H9 (cell line): ENCODE measurements at regions not wholly inside any gene's neighbourhood (a gene's known extent, or its start where the extent isn't known, plus 50 kb on each side); places are given as distances from the start of the nearest gene placed in this dataset.

Experiments
- DNase-seq: peaks from one replicate; pipeline ENCODE4 v3.0.0-alpha.2; 2017
- H2AFZ ChIP-seq: one replicate; pipeline ENCODE4 v1.6.1; 2013; ENCODE audit warnings: mild to moderate bottlenecking, low read length, control low read depth, moderate library complexity
- H2AK5ac ChIP-seq: 2 replicates; pipeline ENCODE4 v1.6.1; 2013; ENCODE audit warnings: low read length, control low read depth, mixed read lengths; ENCODE audit not compliant: insufficient read length
- H2BK120ac ChIP-seq: one replicate; pipeline ENCODE4 v1.6.1; 2013; ENCODE audit warnings: low read depth, mild to moderate bottlenecking, low read length, control low read depth, inconsistent platforms; ENCODE audit not compliant: poor library complexity, severe bottlenecking
- H2BK12ac ChIP-seq: 2 replicates; pipeline ENCODE4 v1.6.1; 2013; ENCODE audit warnings: low read length, control low read depth, mixed read lengths, low read depth; ENCODE audit not compliant: insufficient read length
- H2BK15ac ChIP-seq: 2 replicates; pipeline ENCODE4 v1.6.1; 2013; ENCODE audit warnings: low read depth, low read length, control low read depth
- H2BK20ac ChIP-seq: one replicate; pipeline ENCODE4 v1.6.1; 2013; ENCODE audit warnings: low read depth, mild to moderate bottlenecking, low read length, control low read depth, inconsistent platforms; ENCODE audit not compliant: poor library complexity, severe bottlenecking
- H2BK5ac ChIP-seq: 2 replicates; pipeline ENCODE4 v1.6.1; 2013; ENCODE audit warnings: low read length, control low read depth, mixed read lengths; ENCODE audit not compliant: insufficient read length
- H3K14ac ChIP-seq: 2 replicates; pipeline ENCODE4 v1.6.1; 2013; ENCODE audit warnings: low read length, control low read depth; ENCODE audit not compliant: insufficient read depth
- H3K18ac ChIP-seq: 2 replicates; pipeline ENCODE4 v1.6.1; 2013; ENCODE audit warnings: low read depth, mild to moderate bottlenecking, mixed read lengths, low read length, control low read depth; ENCODE audit not compliant: insufficient read length
- H3K23ac ChIP-seq: 2 replicates; pipeline ENCODE4 v1.6.1; 2013; ENCODE audit warnings: low read length, control low read depth, mixed read lengths, low read depth; ENCODE audit not compliant: insufficient read length
- H3K23me2 ChIP-seq: 2 replicates; pipeline ENCODE4 v1.6.1; 2013; ENCODE audit warnings: low read depth, mild to moderate bottlenecking, mixed read lengths, low read length, control low read depth; ENCODE audit not compliant: insufficient read length, poor library complexity, severe bottlenecking
- H3K27ac ChIP-seq: 2 replicates; pipeline ENCODE4 v1.5.1; 2013; ENCODE audit warnings: low read length, control low read depth, mixed read lengths, low read depth; ENCODE audit not compliant: insufficient read length
- H3K27me3 ChIP-seq: 2 replicates; pipeline ENCODE4 v1.6.1; 2013; ENCODE audit warnings: low read length, control low read depth, inconsistent platforms; ENCODE audit not compliant: insufficient read depth
- H3K4ac ChIP-seq: 2 replicates; pipeline ENCODE4 v1.6.1; 2013; ENCODE audit warnings: low read depth, mild to moderate bottlenecking, control low read depth, inconsistent platforms, low read length, moderate library complexity
- H3K4me1 ChIP-seq: 2 replicates; pipeline ENCODE4 v1.6.1; 2013; ENCODE audit warnings: low read length, control low read depth, inconsistent platforms; ENCODE audit not compliant: insufficient read depth
- H3K4me2 ChIP-seq: 2 replicates; pipeline ENCODE4 v1.6.1; 2013; ENCODE audit warnings: low read length, control low read depth, mixed read lengths; ENCODE audit not compliant: insufficient read length, insufficient read depth
- H3K56ac ChIP-seq: 2 replicates; pipeline ENCODE4 v1.6.1; 2013; ENCODE audit warnings: low read depth, mild to moderate bottlenecking, mixed read lengths, low read length, control low read depth; ENCODE audit not compliant: insufficient read length
- H3K79me1 ChIP-seq: 2 replicates; pipeline ENCODE4 v1.6.1; 2013; ENCODE audit warnings: low read depth, mild to moderate bottlenecking, moderate library complexity, low read length, control low read depth, inconsistent platforms; ENCODE audit not compliant: insufficient read depth, poor library complexity, severe bottlenecking
- H3K79me2 ChIP-seq: 2 replicates; pipeline ENCODE4 v1.6.1; 2013; ENCODE audit warnings: low read length, control low read depth, inconsistent platforms; ENCODE audit not compliant: insufficient read depth
- H3K9ac ChIP-seq: 2 replicates; pipeline ENCODE4 v1.6.1; 2013; ENCODE audit warnings: low read length, control low read depth, mixed read lengths; ENCODE audit not compliant: insufficient read length; ENCODE audit errors: extremely low read depth
- H3K9me3 ChIP-seq: one replicate; pipeline ENCODE4 v1.6.1; 2013; ENCODE audit warnings: low read depth, low read length, inconsistent platforms; ENCODE audit not compliant: control insufficient read depth
- H3T11ph ChIP-seq: one replicate; pipeline ENCODE4 v1.6.1; 2013; ENCODE audit warnings: mild to moderate bottlenecking, low read length, control low read depth, inconsistent platforms
- H4K20me1 ChIP-seq: one replicate; pipeline ENCODE4 v1.6.1; 2013; ENCODE audit not compliant: control insufficient read depth, insufficient read length, insufficient read depth
- H4K5ac ChIP-seq: 2 replicates; pipeline ENCODE4 v1.6.1; 2013; ENCODE audit warnings: low read depth, mild to moderate bottlenecking, mixed read lengths, low read length, control low read depth; ENCODE audit not compliant: insufficient read length
- H4K8ac ChIP-seq: replicated peaks from 2 replicates; pipeline ENCODE4 v1.6.1; 2013; ENCODE audit warnings: low read length, control low read depth, mixed read lengths, low read depth; ENCODE audit not compliant: insufficient read length
- H4K91ac ChIP-seq: 2 replicates; pipeline ENCODE4 v1.6.1; 2013; ENCODE audit warnings: low read depth, mild to moderate bottlenecking, moderate library complexity, mixed read lengths, low read length, control low read depth; ENCODE audit not compliant: insufficient read length
- H3K27ac Mint-ChIP-seq, 3 experiments: 2 replicates in 2 of 3; 3 replicates in 1 of 3; pipeline ENCODE4 v1.8.0; 2020 to 2021; ENCODE audit warnings: mixed read lengths in 3 of 3, mild to moderate bottlenecking in 1 of 3, moderate library complexity in 1 of 3
- H3K27me3 Mint-ChIP-seq: 2 replicates; pipeline ENCODE4 v1.8.0; 2021; ENCODE audit warnings: low read depth, mild to moderate bottlenecking, moderate library complexity, mixed read lengths
- H3K36me3 Mint-ChIP-seq, 3 experiments: 2 replicates in 2 of 3; 3 replicates in 1 of 3; pipeline ENCODE4 v1.8.0; 2020 to 2021; ENCODE audit warnings: low read depth in 3 of 3, mixed read lengths in 3 of 3; ENCODE audit not compliant: insufficient read depth in 1 of 3
- H3K4me1 Mint-ChIP-seq, 2 experiments: 2 replicates each; pipeline ENCODE4 v1.8.0; 2020; ENCODE audit warnings: mixed read lengths in 2 of 2
- H3K4me3 Mint-ChIP-seq, 2 experiments: 2 replicates in 1 of 2; 3 replicates in 1 of 2; pipeline ENCODE4 v1.8.0; 2020 to 2021; ENCODE audit warnings: mild to moderate bottlenecking in 2 of 2, mixed read lengths in 2 of 2, moderate library complexity in 1 of 2
- H3K9me3 Mint-ChIP-seq, 2 experiments: 2 replicates in 1 of 2; 3 replicates in 1 of 2; pipeline ENCODE4 v1.8.0; 2020; ENCODE audit warnings: mild to moderate bottlenecking in 2 of 2, mixed read lengths in 2 of 2, moderate library complexity in 1 of 2
- CTCF ChIP-seq: fragments of 200-600 bp; sonication (generic); conservative IDR thresholded peaks from 3 replicates; pipeline ENCODE4 v1.8.0; 2021; ENCODE audit warnings: antibody characterized with exemption, mild to moderate bottlenecking

- H3K23ac ChIP-seq = no peak overlapping the region
- no peak overlapping the region for H2BK15ac ChIP-seq
- no peak overlapping the region for H3K56ac ChIP-seq
- no peak overlapping the region for H3T11ph ChIP-seq
- no peak overlapping the region for H4K8ac ChIP-seq
- H3K18ac ChIP-seq = no peak overlapping the region
- Mint-ChIP-seq H3K4me3 (no peak overlapping the region), H3K36me3 (no peaks in the 10 kb centered on the region), H3K9me3 (no peaks in the 10 kb centered on the region), H3K27ac (no peak overlapping the region), H3K4me1 (peaks cover 12 to 26% of the 10 kb centered on the region in 2 experiments), H3K27me3 (no peaks in the 10 kb centered on the region)
- H2BK5ac ChIP-seq = no peak overlapping the region
- H3K27me3 ChIP-seq = no peaks in the 10 kb centered on the region
- no peak overlapping the region for H3K4me2 ChIP-seq
- no peak overlapping the region for H3K9ac ChIP-seq
- H3K27ac ChIP-seq = no peak overlapping the region
- peaks cover 4% of the 10 kb centered on the region; the same call in 1 of the 2 replicates for H3K4me1 ChIP-seq
- no peaks in the 10 kb centered on the region for H3K79me2 ChIP-seq
- no peak overlapping the region for H2AK5ac ChIP-seq
- TF ChIP-seq CTCF = no peak
- H2BK120ac ChIP-seq = peak overlapping the region; percentile 77
- H3K79me1 ChIP-seq = no peaks in the 10 kb centered on the region
- H4K20me1 ChIP-seq = no peaks in the 10 kb centered on the region
- H4K91ac ChIP-seq = no peak overlapping the region
- no peak overlapping the region for H2BK12ac ChIP-seq
- no peak overlapping the region for H3K14ac ChIP-seq
- no peak for DNase-seq
- H3K9me3 ChIP-seq = no peaks in the 10 kb centered on the region
- H2BK20ac ChIP-seq = no peak overlapping the region
- no peaks in the 10 kb centered on the region for H3K23me2 ChIP-seq
- no peak overlapping the region for H4K5ac ChIP-seq
- H2AFZ ChIP-seq = no peak overlapping the region
- no peak overlapping the region for H3K4ac ChIP-seq
Measured at GRCh38 chr13:72149701-72150100, 282.7 kb upstream of the DACH1 start.
